LNCAP (cell line): ENCODE measurements at regions not wholly inside any gene's neighbourhood (a gene's known extent, or its start where the extent isn't known, plus 50 kb on each side); places are given as distances from the start of the nearest gene placed in this dataset.
A peak's percentile ranks its signal among the peaks of the same experiment; 100 is the strongest.

Source experiments
- CTCF ChIP-seq: fragments of 450-650 bp; IDR thresholded peaks from 2 replicates; pipeline ENCODE4 v1.5.1; 2017; ENCODE audit warnings: mild to moderate bottlenecking

GRCh38 chr19:37303591-37304171 is 67.2 kb upstream of the ZNF527 start:
- TF ChIP-seq CTCF: no peak

GRCh38 chr19:37304190-37304883 is 66.6 kb upstream of the ZNF527 start:
- no peak for TF ChIP-seq CTCF

- no peak for TF ChIP-seq CTCF
Observed at GRCh38 chr19:37304884-37305255, 66.0 kb upstream of the ZNF527 start.

GRCh38 chr19:37306383-37306963 is 64.4 kb upstream of the ZNF527 start:
- no peak for TF ChIP-seq CTCF

GRCh38 chr19:37309834-37310575 is 60.9 kb upstream of the ZNF527 start:
- TF ChIP-seq CTCF: no peak

DNA sequence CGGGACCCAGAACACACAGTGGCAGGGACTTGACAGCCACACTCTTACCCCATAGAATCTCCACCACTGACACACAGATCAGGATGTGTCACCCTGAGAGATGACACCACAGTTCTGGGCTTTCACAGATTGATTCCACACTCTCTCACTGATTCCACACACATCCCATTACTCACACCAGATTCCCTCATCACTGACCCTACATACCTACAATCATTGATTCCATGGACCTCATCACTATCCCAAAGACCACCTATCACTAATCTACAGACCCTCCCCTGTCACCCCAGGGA is 57.6 kb upstream of the ZNF527 start:
- TF ChIP-seq CTCF: no peak

DNA sequence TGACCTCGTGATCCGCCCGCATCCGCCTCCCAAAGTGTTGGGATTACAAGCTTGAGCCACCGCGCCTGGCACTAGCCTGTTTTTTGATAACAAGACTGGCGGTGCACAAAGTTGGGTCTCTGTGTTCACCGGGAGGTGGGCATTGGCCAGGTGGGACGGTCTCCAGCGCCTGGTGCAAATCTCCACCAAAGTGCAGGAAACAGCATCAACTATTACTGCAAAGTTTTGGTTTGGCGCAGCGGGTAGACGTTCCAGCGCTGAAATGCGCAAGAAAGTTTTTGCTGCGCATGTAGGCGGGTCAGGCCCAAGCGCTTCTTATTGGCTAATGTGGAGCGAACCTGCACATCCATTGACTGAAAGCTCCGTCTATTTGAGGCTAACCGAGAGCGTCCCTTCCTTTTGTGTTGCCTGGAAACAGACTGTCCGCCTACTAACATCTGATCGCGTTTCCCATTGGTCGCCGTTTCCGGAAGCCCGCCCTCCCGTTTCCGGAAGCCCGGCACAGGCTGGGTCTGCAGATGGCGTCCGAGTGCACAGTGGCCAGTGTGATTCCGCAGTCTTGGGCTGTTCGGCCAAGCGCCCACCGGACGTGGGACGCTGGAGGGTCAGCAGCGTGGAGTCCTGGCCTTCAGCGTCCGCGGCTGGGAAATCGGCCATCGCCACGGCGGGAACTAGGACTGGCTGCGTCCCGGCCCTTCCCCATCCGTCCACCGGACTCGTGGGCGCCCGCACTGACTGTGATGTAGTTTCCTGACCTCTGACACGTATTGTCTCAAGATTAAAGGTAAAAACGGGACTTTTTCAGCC is 53.3 kb upstream of the ZNF527 start:
- TF ChIP-seq CTCF: peak; percentile 32; the same call in 1 of the 2 replicates
